Ishikawa (cell line): ENCODE measurements at regions not wholly inside any gene's neighbourhood (a gene's known extent, or its start where the extent isn't known, plus 50 kb on each side); places are given as distances from the start of the nearest gene placed in this dataset.

ENCODE experiments used
- CEBPB ChIP-seq: IDR thresholded peaks from 2 replicates; pipeline ENCODE4 v1.6.1; 2012
- CREB1 ChIP-seq: IDR thresholded peaks from 2 replicates; pipeline ENCODE4 v1.6.1; 2012; ENCODE audit warnings: low read depth
- EGR1 ChIP-seq: IDR thresholded peaks from 2 replicates; pipeline ENCODE4 v1.6.1; 2012
- EP300 ChIP-seq: IDR thresholded peaks from 2 replicates; pipeline ENCODE4 v1.6.1; 2012; ENCODE audit warnings: borderline replicate concordance
- FOXM1 ChIP-seq: IDR thresholded peaks from 2 replicates; pipeline ENCODE4 v1.6.1; 2012; ENCODE audit warnings: low read depth, borderline replicate concordance
- MAX ChIP-seq: IDR thresholded peaks from 2 replicates; pipeline ENCODE4 v1.6.1; 2012
- NFIC ChIP-seq: IDR thresholded peaks from 2 replicates; pipeline ENCODE4 v1.6.1; 2012
- RAD21 ChIP-seq: IDR thresholded peaks from 2 replicates; pipeline ENCODE4 v1.6.1; 2012; ENCODE audit warnings: low read depth
- TAF1 ChIP-seq: IDR thresholded peaks from 2 replicates; pipeline ENCODE4 v1.6.1; 2012; ENCODE audit warnings: low read depth, mild to moderate bottlenecking
- TCF12 ChIP-seq: IDR thresholded peaks from 2 replicates; pipeline ENCODE4 v1.6.1; 2012; ENCODE audit warnings: low read depth
- TEAD4 ChIP-seq: IDR thresholded peaks from 2 replicates; pipeline ENCODE4 v1.6.1; 2012
- YY1 ChIP-seq: IDR thresholded peaks from 2 replicates; pipeline ENCODE4 v1.6.1; 2012; ENCODE audit warnings: low read depth
- ZBTB7A ChIP-seq: IDR thresholded peaks from 2 replicates; pipeline ENCODE4 v1.6.1; 2012; ENCODE audit warnings: low read depth
- TF ChIP-seq, protein P1 (sequence below): IDR thresholded peaks from 2 replicates; pipeline ENCODE4 v1.6.1; 2012; ENCODE audit warnings: low read depth, mild to moderate bottlenecking
- TF ChIP-seq, protein P2 (sequence below): IDR thresholded peaks from 2 replicates; pipeline ENCODE4 v1.6.1; 2012

- no peak for TF ChIP-seq RAD21
- TF ChIP-seq YY1, result no peak
- no peak for TF ChIP-seq CREB1
- TF ChIP-seq MAX, result no peak
- no peak for TF ChIP-seq CEBPB
Observed at GRCh38 chr4:13174001-13174400, 310.1 kb downstream of the RAB28 start.

GRCh38 chr4:13171292-13172057, 312.7 kb downstream of the RAB28 start:
- TF ChIP-seq, protein P1, sequence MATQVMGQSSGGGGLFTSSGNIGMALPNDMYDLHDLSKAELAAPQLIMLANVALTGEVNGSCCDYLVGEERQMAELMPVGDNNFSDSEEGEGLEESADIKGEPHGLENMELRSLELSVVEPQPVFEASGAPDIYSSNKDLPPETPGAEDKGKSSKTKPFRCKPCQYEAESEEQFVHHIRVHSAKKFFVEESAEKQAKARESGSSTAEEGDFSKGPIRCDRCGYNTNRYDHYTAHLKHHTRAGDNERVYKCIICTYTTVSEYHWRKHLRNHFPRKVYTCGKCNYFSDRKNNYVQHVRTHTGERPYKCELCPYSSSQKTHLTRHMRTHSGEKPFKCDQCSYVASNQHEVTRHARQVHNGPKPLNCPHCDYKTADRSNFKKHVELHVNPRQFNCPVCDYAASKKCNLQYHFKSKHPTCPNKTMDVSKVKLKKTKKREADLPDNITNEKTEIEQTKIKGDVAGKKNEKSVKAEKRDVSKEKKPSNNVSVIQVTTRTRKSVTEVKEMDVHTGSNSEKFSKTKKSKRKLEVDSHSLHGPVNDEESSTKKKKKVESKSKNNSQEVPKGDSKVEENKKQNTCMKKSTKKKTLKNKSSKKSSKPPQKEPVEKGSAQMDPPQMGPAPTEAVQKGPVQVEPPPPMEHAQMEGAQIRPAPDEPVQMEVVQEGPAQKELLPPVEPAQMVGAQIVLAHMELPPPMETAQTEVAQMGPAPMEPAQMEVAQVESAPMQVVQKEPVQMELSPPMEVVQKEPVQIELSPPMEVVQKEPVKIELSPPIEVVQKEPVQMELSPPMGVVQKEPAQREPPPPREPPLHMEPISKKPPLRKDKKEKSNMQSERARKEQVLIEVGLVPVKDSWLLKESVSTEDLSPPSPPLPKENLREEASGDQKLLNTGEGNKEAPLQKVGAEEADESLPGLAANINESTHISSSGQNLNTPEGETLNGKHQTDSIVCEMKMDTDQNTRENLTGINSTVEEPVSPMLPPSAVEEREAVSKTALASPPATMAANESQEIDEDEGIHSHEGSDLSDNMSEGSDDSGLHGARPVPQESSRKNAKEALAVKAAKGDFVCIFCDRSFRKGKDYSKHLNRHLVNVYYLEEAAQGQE, result no peak
- TF ChIP-seq EP300 (no peak), CEBPB (no peak), FOXM1 (no peak), YY1 (no peak), ZBTB7A (no peak), RAD21 (no peak), NFIC (no peak), TEAD4 (no peak), MAX (no peak), TCF12 (no peak), EGR1 (no peak), CREB1 (no peak), TAF1 (no peak)
- TF ChIP-seq, protein P2, sequence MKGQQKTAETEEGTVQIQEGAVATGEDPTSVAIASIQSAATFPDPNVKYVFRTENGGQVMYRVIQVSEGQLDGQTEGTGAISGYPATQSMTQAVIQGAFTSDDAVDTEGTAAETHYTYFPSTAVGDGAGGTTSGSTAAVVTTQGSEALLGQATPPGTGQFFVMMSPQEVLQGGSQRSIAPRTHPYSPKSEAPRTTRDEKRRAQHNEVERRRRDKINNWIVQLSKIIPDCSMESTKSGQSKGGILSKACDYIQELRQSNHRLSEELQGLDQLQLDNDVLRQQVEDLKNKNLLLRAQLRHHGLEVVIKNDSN, result no peak

- TF ChIP-seq, protein P2, result no peak
Observed at GRCh38 chr4:13169731-13170525, 314.2 kb downstream of the RAB28 start.

- TF ChIP-seq EP300, result no peak
- no peak for TF ChIP-seq ZBTB7A
- TF ChIP-seq TAF1, result no peak
- TF ChIP-seq, protein P2, result no peak
- TF ChIP-seq, protein P1, result no peak
- no peak for TF ChIP-seq NFIC
- TF ChIP-seq RAD21, result no peak
- no peak for TF ChIP-seq YY1
- no peak for TF ChIP-seq EGR1
- no peak for TF ChIP-seq CEBPB
- no peak for TF ChIP-seq MAX
- no peak for TF ChIP-seq TEAD4
Observed at GRCh38 chr4:13168326-13168725, 315.8 kb downstream of the RAB28 start.

DNA sequence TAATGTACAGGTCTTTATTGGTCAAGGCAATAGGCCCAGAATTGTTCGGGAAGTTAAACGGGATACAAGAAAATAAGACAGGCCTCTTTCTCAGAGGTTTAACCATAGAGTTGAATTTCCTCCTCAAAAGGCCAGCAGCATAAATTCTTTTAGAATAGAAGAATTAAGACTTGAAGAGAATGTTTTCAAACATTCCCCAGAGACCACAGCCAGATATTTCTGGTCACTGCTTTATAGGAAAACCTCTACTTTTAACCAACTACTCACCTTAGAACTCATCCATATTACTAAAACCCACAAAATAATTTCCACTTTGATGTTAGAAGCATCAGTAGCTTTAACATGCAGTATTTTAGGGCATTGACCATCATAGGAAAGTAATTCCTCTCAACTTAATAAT, 317.9 kb downstream of the RAB28 start:
- TF ChIP-seq, protein P1, result no peak
- TF ChIP-seq NFIC (no peak), MAX (no peak)
